ENCODE measurements at regions not wholly inside any gene's neighbourhood (a gene's known extent, or its start where the extent isn't known, plus 50 kb on each side); places are given as distances from the start of the nearest gene placed in this dataset.

DNA sequence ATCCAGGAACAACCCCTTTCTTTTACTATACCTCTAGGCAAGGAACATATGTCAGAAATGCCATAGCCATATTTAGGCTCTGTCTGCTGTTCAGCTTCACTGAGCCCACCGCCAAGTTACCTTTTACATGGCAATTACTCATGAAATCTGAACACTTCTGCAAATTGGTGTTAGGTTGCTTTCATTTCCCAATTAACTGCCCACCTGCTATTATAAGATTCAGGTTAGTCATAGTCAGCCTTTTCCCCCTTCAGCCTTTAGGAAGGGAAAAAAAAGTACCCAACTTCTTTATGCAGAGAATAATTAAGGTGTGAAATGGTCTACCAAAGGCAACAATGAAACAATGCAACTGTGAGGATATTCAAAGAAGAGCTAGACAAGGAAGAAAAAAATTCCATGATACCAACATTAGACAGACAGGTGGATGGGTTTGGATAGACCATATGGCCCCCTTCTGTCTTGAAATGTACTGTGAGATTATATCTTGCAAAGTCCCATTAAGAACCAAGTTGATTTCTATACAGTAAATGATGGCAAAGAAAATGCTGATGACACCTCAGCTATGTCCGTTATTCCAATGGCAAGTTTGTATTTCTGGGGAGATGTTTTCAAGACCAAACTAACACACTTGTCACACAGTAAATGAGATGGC lies 442.1 kb upstream of the NRP1 start:
- TF ChIP-seq, protein P1, sequence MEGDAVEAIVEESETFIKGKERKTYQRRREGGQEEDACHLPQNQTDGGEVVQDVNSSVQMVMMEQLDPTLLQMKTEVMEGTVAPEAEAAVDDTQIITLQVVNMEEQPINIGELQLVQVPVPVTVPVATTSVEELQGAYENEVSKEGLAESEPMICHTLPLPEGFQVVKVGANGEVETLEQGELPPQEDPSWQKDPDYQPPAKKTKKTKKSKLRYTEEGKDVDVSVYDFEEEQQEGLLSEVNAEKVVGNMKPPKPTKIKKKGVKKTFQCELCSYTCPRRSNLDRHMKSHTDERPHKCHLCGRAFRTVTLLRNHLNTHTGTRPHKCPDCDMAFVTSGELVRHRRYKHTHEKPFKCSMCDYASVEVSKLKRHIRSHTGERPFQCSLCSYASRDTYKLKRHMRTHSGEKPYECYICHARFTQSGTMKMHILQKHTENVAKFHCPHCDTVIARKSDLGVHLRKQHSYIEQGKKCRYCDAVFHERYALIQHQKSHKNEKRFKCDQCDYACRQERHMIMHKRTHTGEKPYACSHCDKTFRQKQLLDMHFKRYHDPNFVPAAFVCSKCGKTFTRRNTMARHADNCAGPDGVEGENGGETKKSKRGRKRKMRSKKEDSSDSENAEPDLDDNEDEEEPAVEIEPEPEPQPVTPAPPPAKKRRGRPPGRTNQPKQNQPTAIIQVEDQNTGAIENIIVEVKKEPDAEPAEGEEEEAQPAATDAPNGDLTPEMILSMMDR (conservative IDR thresholded peaks at IDR 0.05; ENCODE audit: low read length): no peak
- TF ChIP-seq EZH2phosphoT487 (IDR thresholded peaks at IDR 0.05; ENCODE audit: borderline replicate concordance): no peak
- Histone ChIP-seq H3K4me1 (ENCODE audit: insufficient read depth, low read length, poor library complexity, severe bottlenecking) (no peaks in the 10 kb centered on the region), H3K9me2 (replicated peaks; ENCODE audit: low read depth, low read length) (no peaks in the 10 kb centered on the region), H2AFZ (ENCODE audit: low read length) (no peak overlapping the region), H3K4me2 (ENCODE audit: low read depth, low read length, poor library complexity, severe bottlenecking) (no peak overlapping the region), H3K9ac (ENCODE audit: low read depth, low read length, poor library complexity, severe bottlenecking) (no peak overlapping the region), H3K4me3 (ENCODE audit: low read length, poor library complexity, severe bottlenecking) (no peak overlapping the region), H3K36me3 (ENCODE audit: insufficient read depth, low read length) (no peaks in the 10 kb centered on the region), H3K27me3 (ENCODE audit: insufficient read depth, low read length, poor library complexity, severe bottlenecking) (no peaks in the 10 kb centered on the region), H4K20me1 (ENCODE audit: insufficient read depth, low read length, poor library complexity, severe bottlenecking) (no peaks in the 10 kb centered on the region), H3K79me2 (ENCODE audit: insufficient read depth, low read length) (no peaks in the 10 kb centered on the region), H3F3A (ENCODE audit: low read depth) (no peaks in the 10 kb centered on the region), H3K9me3 (ENCODE audit: insufficient read depth, low read depth, low read length) (no peaks in the 10 kb centered on the region)

DNA sequence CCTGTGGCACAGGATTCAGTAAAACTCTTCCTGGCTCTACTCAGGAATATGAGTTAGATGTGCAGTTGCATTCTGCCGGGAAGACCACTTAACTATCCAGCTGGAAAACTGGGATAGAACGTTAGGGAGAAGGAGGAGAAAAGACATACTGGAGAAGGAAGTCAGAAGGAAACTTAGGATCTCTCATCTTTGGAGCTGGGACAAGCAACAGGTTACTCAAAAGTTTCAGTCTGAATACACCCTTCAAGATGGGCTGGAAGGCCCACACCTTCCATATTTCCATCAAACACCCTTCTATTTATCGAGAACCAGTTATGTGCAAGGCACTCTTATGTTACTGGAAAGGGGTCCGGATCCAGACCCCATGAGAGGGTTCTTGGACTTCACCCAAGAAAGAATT lies 440.4 kb upstream of the NRP1 start:
- Histone ChIP-seq H3K27me3 (ENCODE audit: insufficient read depth, low read length, poor library complexity, severe bottlenecking) (no peaks in the 10 kb centered on the region), H4K20me1 (ENCODE audit: insufficient read depth, low read length, poor library complexity, severe bottlenecking) (no peaks in the 10 kb centered on the region), H3K4me1 (ENCODE audit: insufficient read depth, low read length, poor library complexity, severe bottlenecking) (no peaks in the 10 kb centered on the region), H3K4me2 (ENCODE audit: low read depth, low read length, poor library complexity, severe bottlenecking) (no peak overlapping the region), H3K79me2 (ENCODE audit: insufficient read depth, low read length) (no peaks in the 10 kb centered on the region), H3K9me2 (replicated peaks; ENCODE audit: low read depth, low read length) (no peaks in the 10 kb centered on the region), H3K4me3 (ENCODE audit: low read length, poor library complexity, severe bottlenecking) (no peak overlapping the region), H3K9me3 (ENCODE audit: insufficient read depth, low read depth, low read length) (no peaks in the 10 kb centered on the region), H3K36me3 (ENCODE audit: insufficient read depth, low read length) (no peaks in the 10 kb centered on the region), H2AFZ (ENCODE audit: low read length) (no peak overlapping the region), H3K9ac (ENCODE audit: low read depth, low read length, poor library complexity, severe bottlenecking) (no peak overlapping the region), H3F3A (ENCODE audit: low read depth) (no peaks in the 10 kb centered on the region)
- no peak for TF ChIP-seq EZH2phosphoT487 (IDR thresholded peaks at IDR 0.05; ENCODE audit: borderline replicate concordance)
- TF ChIP-seq, protein P1 (conservative IDR thresholded peaks at IDR 0.05; ENCODE audit: low read length): no peak

DNA sequence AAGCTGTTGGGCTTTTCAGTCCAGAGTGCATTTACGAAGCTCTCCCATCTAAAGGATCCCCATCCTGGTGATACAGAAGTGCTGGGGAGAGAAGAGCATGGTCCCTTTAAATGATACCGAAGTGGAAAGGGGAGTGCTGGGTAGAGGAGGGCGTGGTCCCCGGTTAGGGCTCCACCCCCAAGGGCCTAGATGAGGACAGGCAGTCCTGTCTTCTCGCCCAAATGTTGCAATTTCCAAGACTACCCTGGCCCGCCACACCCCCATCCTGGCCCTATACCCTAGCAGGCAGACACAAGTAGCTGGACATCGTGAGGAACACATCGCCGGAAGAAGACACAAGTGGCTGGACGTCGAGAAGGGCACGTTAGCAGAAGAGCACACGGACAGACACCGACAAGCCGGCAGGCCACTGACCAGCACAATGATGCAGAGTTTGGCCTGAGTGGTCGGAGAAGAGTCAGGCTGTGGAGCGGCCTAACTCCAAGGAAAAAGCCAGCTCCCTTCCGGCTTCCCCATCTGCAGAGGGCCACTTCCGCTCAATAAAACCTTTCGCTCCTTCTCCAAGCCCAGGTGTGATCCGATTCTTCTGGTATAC lies 439.5 kb upstream of the NRP1 start:
- no peak for TF ChIP-seq EZH2phosphoT487 (IDR thresholded peaks at IDR 0.05; ENCODE audit: borderline replicate concordance)
- TF ChIP-seq, protein P1 (conservative IDR thresholded peaks at IDR 0.05; ENCODE audit: low read length): no peak
- no peaks in the 10 kb centered on the region for H3K27me3 ChIP-seq (ENCODE audit: insufficient read depth, low read length, poor library complexity, severe bottlenecking)
- H3K9me2 ChIP-seq (replicated peaks; ENCODE audit: low read depth, low read length): no peaks in the 10 kb centered on the region
- H3K4me1 ChIP-seq (ENCODE audit: insufficient read depth, low read length, poor library complexity, severe bottlenecking): no peaks in the 10 kb centered on the region
- no peaks in the 10 kb centered on the region for H3F3A ChIP-seq (ENCODE audit: low read depth)
- no peak overlapping the region for H2AFZ ChIP-seq (ENCODE audit: low read length)
- H3K9me3 ChIP-seq (ENCODE audit: insufficient read depth, low read depth, low read length): no peaks in the 10 kb centered on the region
- H3K79me2 ChIP-seq (ENCODE audit: insufficient read depth, low read length): no peaks in the 10 kb centered on the region
- no peak overlapping the region for H3K4me2 ChIP-seq (ENCODE audit: low read depth, low read length, poor library complexity, severe bottlenecking)
- no peaks in the 10 kb centered on the region for H4K20me1 ChIP-seq (ENCODE audit: insufficient read depth, low read length, poor library complexity, severe bottlenecking)
- H3K36me3 ChIP-seq (ENCODE audit: insufficient read depth, low read length): no peaks in the 10 kb centered on the region
- H3K4me3 ChIP-seq (ENCODE audit: low read length, poor library complexity, severe bottlenecking): no peak overlapping the region
- H3K9ac ChIP-seq (ENCODE audit: low read depth, low read length, poor library complexity, severe bottlenecking): no peak overlapping the region
